Spleen (tissue), 11 donors: ENCODE measurements at regions not wholly inside any gene's neighbourhood (a gene's known extent, or its start where the extent isn't known, plus 50 kb on each side); places are given as distances from the start of the nearest gene placed in this dataset.

Experiments
- DNase-seq: peaks from one replicate; pipeline ENCODE4 v3.0.0-alpha.2; 2020
- H3K27ac ChIP-seq, 8 donors: fragments of 200-600 bp; sonication (generic) in 7 of 8; 1 replicate in 4 of 8; 2 replicates in 4 of 8; pipeline versions ENCODE4 v1.5.0 to v1.8.0; 2016 to 2021; ENCODE audit warnings: inconsistent platforms in 4 of 8, mild to moderate bottlenecking in 4 of 8, moderate library complexity in 1 of 8
- H3K27me3 ChIP-seq, 7 donors: fragments of 200-600 bp; sonication (generic) in 6 of 7; replicated peaks in 1 of 7; 1 replicate in 4 of 7; 2 replicates in 3 of 7; pipeline versions ENCODE4 v1.5.0 to v1.8.0; 2016 to 2021; ENCODE audit warnings: inconsistent platforms in 3 of 7, mild to moderate bottlenecking in 1 of 7
- H3K36me3 ChIP-seq, 6 donors: fragments of 200-600 bp; sonication (generic) in 5 of 6; 1 replicate in 4 of 6; 2 replicates in 2 of 6; pipeline versions ENCODE4 v1.5.0 to v1.8.0; 2016 to 2021; ENCODE audit warnings: inconsistent platforms in 2 of 6
- H3K4me1 ChIP-seq, 6 donors: fragments of 200-600 bp; sonication (generic) in 5 of 6; 1 replicate in 3 of 6; 2 replicates in 3 of 6; pipeline versions ENCODE4 v1.5.0 to v1.8.0; 2016 to 2021; ENCODE audit warnings: inconsistent platforms in 3 of 6
- H3K4me3 ChIP-seq, 8 donors: fragments of 200-600 bp; sonication (generic) in 7 of 8; 1 replicate in 4 of 8; 2 replicates in 4 of 8; pipeline versions ENCODE4 v1.5.0 to v1.8.0; 2016 to 2021; ENCODE audit warnings: inconsistent platforms in 4 of 8, mild to moderate bottlenecking in 4 of 8, moderate library complexity in 2 of 8
- H3K9me3 ChIP-seq, 8 donors: fragments of 200-600 bp; sonication (generic) in 7 of 8; 1 replicate in 4 of 8; 2 replicates in 4 of 8; pipeline versions ENCODE4 v1.5.0 to v1.8.0; 2016 to 2021; ENCODE audit warnings: inconsistent platforms in 4 of 8
- CTCF ChIP-seq, 11 experiments: fragments of 200-600 bp in 7 of 11; fragments of 450-650 bp in 4 of 11; sonication (generic) in 4 of 11; IDR thresholded peaks in 8 of 11; conservative IDR thresholded peaks in 3 of 11; 1 replicate in 7 of 11; 2 replicates in 4 of 11; pipeline versions ENCODE4 v1.4.0 to v1.8.0; 2016 to 2021; ENCODE audit warnings: antibody characterized with exemption in 11 of 11, inconsistent platforms in 4 of 11, mild to moderate bottlenecking in 1 of 11
- POLR2A ChIP-seq, 3 donors: fragments of 450-650 bp; IDR thresholded peaks; one replicate each; pipeline ENCODE4 v1.5.1; 2017; ENCODE audit warnings: antibody characterized with exemption in 3 of 3, mild to moderate bottlenecking in 1 of 3
- POLR2AphosphoS5 ChIP-seq, 3 donors: sonication (generic); formaldehyde crosslinking; IDR thresholded peaks; one replicate each; pipeline ENCODE4 v1.5.1; 2017; ENCODE audit warnings: antibody characterized with exemption in 3 of 3
- WGBS, 5 donors: extraction: QIAGEN DNeasy Blood & Tissue Kit in 3 of 5; methylation state at CpG; one replicate each; pipeline versions ENCODE4 v1.1.5 to v1.1.7; 2013 to 2018; 5-methylcytosine and 5-hydroxymethylcytosine counted together
- intact Hi-C: fragments of 100-400 bp; cut with DNase I; formaldehyde crosslinking; loops from one replicate; pipeline ENCODE4 v1.15.0; 2023; ENCODE audit warnings: low total_unique reads
- donor health status: healthy with polysubstance abuse.
- donor health status: DM: no; HTN: no; CAD: no; lungs with moderate emphysema.
- donor health status: DM: no; HTN: no; CAD: no.
- donor health status: Bipolar disorder and iron deficiency.
- donor health status: healthy.
- donor health status: DM: no; HTN: no; CAD: no.
- donor health status: DM: yes; HTN: yes; CAD: no.

- no peak for DNase-seq
- Histone ChIP-seq H3K4me1 (no peaks in the 10 kb centered on the region), H3K9me3 (no peaks in the 10 kb centered on the region), H3K27ac (no peak overlapping the region), H3K36me3 (no peaks in the 10 kb centered on the region), H3K27me3 (no peaks in the 10 kb centered on the region), H3K4me3 (no peak overlapping the region)
- TF ChIP-seq POLR2AphosphoS5 (IDR thresholded peaks at IDR 0.05) (no peak), POLR2A (IDR thresholded peaks at IDR 0.05) (no peak), CTCF (IDR thresholded peaks at IDR 0.05 in 8 of 11, conservative IDR thresholded peaks at IDR 0.05 in 3 of 11) (no peak)
- WGBS, 5 donors: 79 to 89% (median 86%) methylated on average over 1 of the region's 1 CpG
- intact Hi-C loops: no loop called here
Measured at GRCh38 chr4:72953571-72953970, 115.9 kb downstream of the COX18 start.

- 65 to 84% (median 80%) methylated on average over 2 of the region's 2 CpGs for WGBS, 5 donors
- TF ChIP-seq POLR2A (IDR thresholded peaks at IDR 0.05) (no peak), POLR2AphosphoS5 (IDR thresholded peaks at IDR 0.05) (no peak), CTCF (IDR thresholded peaks at IDR 0.05 in 8 of 11, conservative IDR thresholded peaks at IDR 0.05 in 3 of 11) (no peak)
- no peak overlapping the region for H3K4me3 ChIP-seq
Measured at GRCh38 chr4:72951628-72952027, 117.9 kb downstream of the COX18 start.

GRCh38 chr4:72951147-72951546 lies 118.4 kb downstream of the COX18 start:
- Histone ChIP-seq H3K27ac (no peak overlapping the region), H3K36me3 (no peaks in the 10 kb centered on the region), H3K9me3 (peaks cover 0 to under 1% (median under 1%) of the 10 kb centered on the region in 8 donors), H3K27me3 (no peaks in the 10 kb centered on the region), H3K4me1 (no peaks in the 10 kb centered on the region), H3K4me3 (no peak overlapping the region)
- intact Hi-C loops: no loop called here
- 81 to 93% (median 90%) methylated on average over 1 of the region's 1 CpG for WGBS, 5 donors
- DNase-seq: no peak
- TF ChIP-seq POLR2A (IDR thresholded peaks at IDR 0.05) (no peak), CTCF (IDR thresholded peaks at IDR 0.05 in 8 of 11, conservative IDR thresholded peaks at IDR 0.05 in 3 of 11) (no peak), POLR2AphosphoS5 (IDR thresholded peaks at IDR 0.05) (no peak)

More at GRCh38 chr4:72951628-72952027, 117.9 kb downstream of the COX18 start:
- no peaks in the 10 kb centered on the region for H3K4me1 ChIP-seq
- no peak for DNase-seq
- H3K36me3 ChIP-seq: no peaks in the 10 kb centered on the region
- H3K27me3 ChIP-seq: no peaks in the 10 kb centered on the region
- H3K27ac ChIP-seq: no peak overlapping the region
- intact Hi-C loops: no loop called here
- H3K9me3 ChIP-seq: no peaks in the 10 kb centered on the region

GRCh38 chr4:72948080-72948479 lies 121.4 kb downstream of the COX18 start:
- DNase-seq: no peak
- intact Hi-C loops: no loop called here
- H3K4me3 ChIP-seq: no peak overlapping the region
- peaks cover 0 to 12% (median 5%) of the 10 kb centered on the region in 8 donors for H3K9me3 ChIP-seq
- no peak overlapping the region for H3K27ac ChIP-seq
- no peaks in the 10 kb centered on the region for H3K4me1 ChIP-seq
- H3K27me3 ChIP-seq: no peaks in the 10 kb centered on the region
- H3K36me3 ChIP-seq: no peaks in the 10 kb centered on the region
- WGBS, 5 donors: 84 to 96% (median 90%) methylated on average over 1 of the region's 1 CpG
- no peak for TF ChIP-seq CTCF (IDR thresholded peaks at IDR 0.05 in 8 of 11, conservative IDR thresholded peaks at IDR 0.05 in 3 of 11)
- TF ChIP-seq POLR2AphosphoS5 (IDR thresholded peaks at IDR 0.05): no peak
- no peak for TF ChIP-seq POLR2A (IDR thresholded peaks at IDR 0.05)
